ENCODE measurements at regions not wholly inside any gene's neighbourhood (a gene's known extent, or its start where the extent isn't known, plus 50 kb on each side); places are given as distances from the start of the nearest gene placed in this dataset.

DNA sequence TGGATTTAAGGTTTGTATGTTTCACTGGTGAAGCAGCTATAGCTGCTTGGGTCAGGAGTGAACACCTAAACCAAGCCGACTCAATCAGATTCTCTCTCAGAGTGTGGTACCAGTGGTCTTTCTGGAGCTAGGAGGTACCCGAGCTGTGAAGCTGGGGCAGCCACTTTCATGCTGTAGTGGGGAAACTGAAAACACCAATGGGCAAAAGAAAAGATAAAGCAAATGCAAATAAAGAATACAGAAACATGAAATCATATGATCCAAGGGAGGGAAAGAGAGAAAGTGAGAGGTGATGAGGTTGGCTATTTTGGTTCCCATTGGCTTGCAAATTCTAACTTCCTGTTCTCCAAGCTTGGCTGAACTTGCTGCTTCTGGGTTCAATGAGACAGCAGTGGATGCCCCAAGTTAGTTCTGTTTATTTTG is 212.3 kb upstream of the CFAP20DC start:
- H3K27me3 Mint-ChIP-seq (ENCODE audit: low read depth), result no peaks in the 10 kb centered on the region
- TF ChIP-seq, protein P1, sequence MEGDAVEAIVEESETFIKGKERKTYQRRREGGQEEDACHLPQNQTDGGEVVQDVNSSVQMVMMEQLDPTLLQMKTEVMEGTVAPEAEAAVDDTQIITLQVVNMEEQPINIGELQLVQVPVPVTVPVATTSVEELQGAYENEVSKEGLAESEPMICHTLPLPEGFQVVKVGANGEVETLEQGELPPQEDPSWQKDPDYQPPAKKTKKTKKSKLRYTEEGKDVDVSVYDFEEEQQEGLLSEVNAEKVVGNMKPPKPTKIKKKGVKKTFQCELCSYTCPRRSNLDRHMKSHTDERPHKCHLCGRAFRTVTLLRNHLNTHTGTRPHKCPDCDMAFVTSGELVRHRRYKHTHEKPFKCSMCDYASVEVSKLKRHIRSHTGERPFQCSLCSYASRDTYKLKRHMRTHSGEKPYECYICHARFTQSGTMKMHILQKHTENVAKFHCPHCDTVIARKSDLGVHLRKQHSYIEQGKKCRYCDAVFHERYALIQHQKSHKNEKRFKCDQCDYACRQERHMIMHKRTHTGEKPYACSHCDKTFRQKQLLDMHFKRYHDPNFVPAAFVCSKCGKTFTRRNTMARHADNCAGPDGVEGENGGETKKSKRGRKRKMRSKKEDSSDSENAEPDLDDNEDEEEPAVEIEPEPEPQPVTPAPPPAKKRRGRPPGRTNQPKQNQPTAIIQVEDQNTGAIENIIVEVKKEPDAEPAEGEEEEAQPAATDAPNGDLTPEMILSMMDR (IDR thresholded peaks at IDR 0.05), result no peak
- DNase-seq (ENCODE audit: low spot score), result no peak
- no peak overlapping the region for H3K4me3 Mint-ChIP-seq (ENCODE audit: unreplicated experiment)
- peaks cover 3% of the 10 kb centered on the region for H3K9me3 Mint-ChIP-seq (ENCODE audit: low read depth)
- H3K36me3 Mint-ChIP-seq (ENCODE audit: low read depth), result no peaks in the 10 kb centered on the region
- H3K27ac Mint-ChIP-seq (ENCODE audit: unreplicated experiment), result no peak overlapping the region
- H3K4me1 Mint-ChIP-seq (ENCODE audit: low read depth), result no peaks in the 10 kb centered on the region

DNA sequence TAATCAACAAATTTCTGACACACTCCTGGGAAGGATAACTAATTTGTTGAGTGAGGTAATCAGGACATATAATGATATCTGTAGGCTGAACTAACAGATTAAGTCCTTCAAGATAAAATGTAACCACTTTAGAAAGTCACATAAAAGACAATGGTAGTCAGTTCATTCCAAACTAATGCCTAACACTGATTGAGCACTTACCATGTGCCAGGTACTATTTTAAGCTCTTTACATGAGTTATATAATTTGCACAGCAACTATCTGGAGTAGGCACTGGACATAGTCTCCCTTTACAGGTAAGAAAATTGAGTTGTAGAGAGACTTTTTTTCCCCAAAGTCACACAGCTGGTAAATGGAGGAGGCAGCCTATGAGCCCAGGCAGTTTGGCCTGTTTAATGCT is 211.2 kb upstream of the CFAP20DC start:
- Mint-ChIP-seq H3K9me3 (ENCODE audit: low read depth) (peaks cover 3% of the 10 kb centered on the region), H3K4me1 (ENCODE audit: low read depth) (no peaks in the 10 kb centered on the region), H3K27me3 (ENCODE audit: low read depth) (no peaks in the 10 kb centered on the region), H3K4me3 (ENCODE audit: unreplicated experiment) (no peak overlapping the region), H3K27ac (ENCODE audit: unreplicated experiment) (no peak overlapping the region), H3K36me3 (ENCODE audit: low read depth) (no peaks in the 10 kb centered on the region)
- no peak for DNase-seq (ENCODE audit: low spot score)
- TF ChIP-seq, protein P1 (IDR thresholded peaks at IDR 0.05), result no peak

DNA sequence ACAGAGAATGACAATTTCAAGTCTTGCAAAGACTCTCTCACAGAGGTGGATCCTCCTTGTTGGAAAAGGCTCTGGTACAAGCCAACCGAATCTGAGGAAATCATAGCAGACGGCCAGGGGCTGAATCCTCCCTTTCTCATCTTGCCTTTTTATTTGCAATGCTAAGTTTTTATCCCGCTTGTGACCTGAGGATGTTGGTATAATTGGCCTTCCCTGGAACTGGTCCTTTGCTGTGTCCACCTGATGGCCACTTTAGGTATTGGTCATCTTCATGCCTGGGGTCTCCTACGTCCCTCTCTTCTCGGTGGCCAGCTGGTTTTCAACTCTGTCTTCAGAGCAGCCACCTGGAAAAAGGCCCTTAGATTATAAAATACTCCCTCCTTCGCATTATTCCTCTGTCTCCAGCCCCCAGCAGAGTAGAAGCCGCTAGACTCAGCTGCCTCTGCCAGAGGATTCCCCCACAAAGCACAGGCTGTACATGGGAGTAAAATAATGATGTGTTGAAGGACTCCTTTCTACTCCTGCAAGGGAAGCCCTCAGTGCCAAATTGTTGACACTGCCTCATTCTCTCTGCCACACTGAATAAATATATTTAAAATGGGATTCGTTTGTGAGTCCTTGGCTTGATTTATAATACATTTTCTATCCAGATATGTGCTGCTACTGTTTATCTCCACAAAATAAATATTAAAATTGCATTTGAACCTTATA is 208.9 kb upstream of the CFAP20DC start:
- Mint-ChIP-seq H3K9me3 (ENCODE audit: low read depth) (no peaks in the 10 kb centered on the region), H3K4me1 (ENCODE audit: low read depth) (no peaks in the 10 kb centered on the region), H3K36me3 (ENCODE audit: low read depth) (no peaks in the 10 kb centered on the region), H3K27ac (ENCODE audit: unreplicated experiment) (no peak overlapping the region), H3K27me3 (ENCODE audit: low read depth) (no peaks in the 10 kb centered on the region), H3K4me3 (ENCODE audit: unreplicated experiment) (no peak overlapping the region)
- DNase-seq (ENCODE audit: low spot score), result no peak
- TF ChIP-seq, protein P1 (IDR thresholded peaks at IDR 0.05), result peak; percentile 17

DNA sequence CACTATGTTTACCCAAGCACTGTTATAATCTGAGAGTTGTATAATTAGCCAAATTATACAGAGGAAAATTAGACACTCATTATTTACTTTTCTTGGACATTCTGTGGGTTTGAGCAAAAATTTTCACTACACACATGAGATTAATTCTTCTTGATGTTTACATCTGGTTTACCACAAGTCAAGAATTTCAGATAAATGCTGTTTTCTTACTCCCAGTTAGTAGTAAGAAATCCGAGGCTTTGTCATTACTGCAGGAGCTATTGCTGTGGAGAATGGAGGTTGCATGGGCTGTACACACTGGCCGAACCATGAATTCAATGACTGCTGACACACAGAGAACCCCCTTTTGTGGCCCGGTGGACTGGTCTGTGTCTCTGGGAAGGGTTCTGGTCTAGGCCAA is 207.7 kb upstream of the CFAP20DC start:
- no peaks in the 10 kb centered on the region for H3K27me3 Mint-ChIP-seq (ENCODE audit: low read depth)
- TF ChIP-seq, protein P1 (IDR thresholded peaks at IDR 0.05), result no peak
- H3K9me3 Mint-ChIP-seq (ENCODE audit: low read depth), result no peaks in the 10 kb centered on the region
- no peaks in the 10 kb centered on the region for H3K4me1 Mint-ChIP-seq (ENCODE audit: low read depth)
- DNase-seq (ENCODE audit: low spot score), result no peak
- no peak overlapping the region for H3K27ac Mint-ChIP-seq (ENCODE audit: unreplicated experiment)
- H3K4me3 Mint-ChIP-seq (ENCODE audit: unreplicated experiment), result no peak overlapping the region
- no peaks in the 10 kb centered on the region for H3K36me3 Mint-ChIP-seq (ENCODE audit: low read depth)

DNA sequence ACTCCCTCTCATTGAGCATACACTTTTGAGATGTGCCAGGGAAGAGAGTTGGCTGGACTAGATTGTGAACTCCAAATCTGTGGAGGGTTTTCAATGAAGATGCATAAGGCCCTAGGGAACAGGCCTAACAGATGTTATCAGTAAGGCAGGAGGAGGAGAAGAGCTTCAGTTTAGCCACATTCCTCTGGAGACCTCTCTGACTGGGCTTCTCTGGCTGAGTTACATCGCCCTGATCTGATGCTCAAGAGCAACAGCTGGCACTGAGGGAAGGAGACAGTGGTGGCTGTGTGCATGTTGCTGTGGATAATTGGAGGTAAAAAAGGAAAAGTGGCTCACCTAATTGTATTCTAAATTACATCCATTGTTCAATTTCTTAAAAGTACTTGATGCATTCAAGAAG is 206.4 kb upstream of the CFAP20DC start:
- Mint-ChIP-seq H3K9me3 (ENCODE audit: low read depth) (no peaks in the 10 kb centered on the region), H3K27me3 (ENCODE audit: low read depth) (no peaks in the 10 kb centered on the region), H3K36me3 (ENCODE audit: low read depth) (no peaks in the 10 kb centered on the region), H3K4me1 (ENCODE audit: low read depth) (no peaks in the 10 kb centered on the region), H3K27ac (ENCODE audit: unreplicated experiment) (no peak overlapping the region), H3K4me3 (ENCODE audit: unreplicated experiment) (no peak overlapping the region)
- DNase-seq (ENCODE audit: low spot score), result no peak
- TF ChIP-seq, protein P1 (IDR thresholded peaks at IDR 0.05), result no peak
